SK-N-SH treated with all-trans-retinoic acid at 6 μM for 48 hours (cell line): ENCODE measurements at regions not wholly inside any gene's neighbourhood (a gene's known extent, or its start where the extent isn't known, plus 50 kb on each side); places are given as distances from the start of the nearest gene placed in this dataset.
"Not testable (repeated sequence)": the region's sequence is repeated elsewhere in the genome, so short reads cannot be mapped to it uniquely, and the experiment has no call there.

Experiments
- ATAC-seq: fragments of 200-7000 bp; cut with Tn5 transposase; 3 replicates; pipeline ENCODE4 v1.9.1; 2020; ENCODE audit warnings: mild to moderate bottlenecking, moderate library complexity
- ARNTL ChIP-seq: fragments of 450-650 bp; formaldehyde crosslinking; IDR thresholded peaks from 2 replicates; pipeline ENCODE4 v1.5.0; 2020; ENCODE audit warnings: low read depth, mild to moderate bottlenecking, moderate library complexity, borderline replicate concordance
- BACH2 ChIP-seq: fragments of 250-450 bp; sonication (Bioruptor Pico); IDR thresholded peaks from 2 replicates; pipeline ENCODE4 v1.9.0; 2021; ENCODE audit warnings: mild to moderate bottlenecking, borderline replicate concordance
- CREB5 ChIP-seq: fragments of 250-450 bp; sonication (Bioruptor Pico); IDR thresholded peaks from 2 replicates; pipeline ENCODE4 v1.5.1; 2020; ENCODE audit warnings: low read depth, mild to moderate bottlenecking, moderate library complexity
- CSDC2 ChIP-seq: fragments of 250-450 bp; sonication (Bioruptor Pico); IDR thresholded peaks from 2 replicates; pipeline ENCODE4 v1.5.0; 2020; ENCODE audit warnings: mild to moderate bottlenecking, moderate library complexity
- ESRRG ChIP-seq: fragments of 250-450 bp; sonication (Bioruptor Pico); IDR thresholded peaks from 2 replicates; pipeline ENCODE4 v1.6.1; 2021; ENCODE audit warnings: mild to moderate bottlenecking
- GLIS3 ChIP-seq: fragments of 250-450 bp; sonication (Bioruptor Pico); IDR thresholded peaks from 2 replicates; pipeline ENCODE4 v1.5.0; 2020; ENCODE audit warnings: mild to moderate bottlenecking, moderate library complexity
- OSR1 ChIP-seq: fragments of 250-450 bp; sonication (Bioruptor Pico); IDR thresholded peaks from 2 replicates; pipeline ENCODE4 v1.8.0; 2022; ENCODE audit warnings: moderate library complexity, mild to moderate bottlenecking, inconsistent platforms
- PATZ1 ChIP-seq: fragments of 250-450 bp; sonication (Bioruptor Pico); IDR thresholded peaks from 2 replicates; pipeline ENCODE4 v1.8.0; 2020; ENCODE audit warnings: mild to moderate bottlenecking, moderate library complexity, borderline replicate concordance
- POU6F1 ChIP-seq: fragments of 250-450 bp; sonication (Bioruptor Pico); IDR thresholded peaks from 2 replicates; pipeline ENCODE4 v1.8.0; 2021; ENCODE audit warnings: low read depth, mild to moderate bottlenecking, moderate library complexity, borderline replicate concordance
- PPARA ChIP-seq: fragments of 250-450 bp; sonication (Bioruptor Pico); IDR thresholded peaks from 2 replicates; pipeline ENCODE4 v1.5.0; 2020; ENCODE audit warnings: mild to moderate bottlenecking, borderline replicate concordance
- RARB ChIP-seq: fragments of 250-450 bp; sonication (Bioruptor Pico); IDR thresholded peaks from 2 replicates; pipeline ENCODE4 v1.8.0; 2021; ENCODE audit warnings: mild to moderate bottlenecking, moderate library complexity
- SNAI2 ChIP-seq: fragments of 250-450 bp; sonication (Bioruptor Pico); IDR thresholded peaks from 2 replicates; pipeline ENCODE4 v1.5.0; 2020; ENCODE audit warnings: mild to moderate bottlenecking, moderate library complexity
- TCF4 ChIP-seq: fragments of 250-450 bp; sonication (Bioruptor Pico); IDR thresholded peaks from 2 replicates; pipeline ENCODE4 v1.8.0; 2021; ENCODE audit warnings: mild to moderate bottlenecking, moderate library complexity, borderline replicate concordance
- TOX ChIP-seq: fragments of 250-450 bp; sonication (Bioruptor Pico); IDR thresholded peaks from 2 replicates; pipeline ENCODE4 v1.8.0; 2021; ENCODE audit warnings: mild to moderate bottlenecking, moderate library complexity, borderline replicate concordance
- ZC3H10 ChIP-seq: fragments of 250-450 bp; sonication (Bioruptor Pico); IDR thresholded peaks from 2 replicates; pipeline ENCODE4 v1.5.1; 2021; ENCODE audit warnings: mild to moderate bottlenecking, moderate library complexity
- ZFP3 ChIP-seq: fragments of 250-450 bp; sonication (Bioruptor Pico); IDR thresholded peaks from 2 replicates; pipeline ENCODE4 v1.5.0; 2020; ENCODE audit warnings: mild to moderate bottlenecking, moderate library complexity
- ZFP30 ChIP-seq: fragments of 450-650 bp; formaldehyde crosslinking; IDR thresholded peaks from 2 replicates; pipeline ENCODE4 v1.5.0; 2022; ENCODE audit warnings: mild to moderate bottlenecking, moderate library complexity
- ZNF565 ChIP-seq: fragments of 450-650 bp; formaldehyde crosslinking; conservative IDR thresholded peaks from 2 replicates; pipeline ENCODE4 v1.5.0; 2020; ENCODE audit warnings: low read depth, mild to moderate bottlenecking, moderate library complexity
- ZNF70 ChIP-seq: fragments of 450-650 bp; formaldehyde crosslinking; IDR thresholded peaks from 2 replicates; pipeline ENCODE4 v1.5.0; 2020; ENCODE audit warnings: mild to moderate bottlenecking, moderate library complexity
- TF ChIP-seq, protein P1 (sequence below): fragments of 250-450 bp; sonication (Bioruptor Pico); IDR thresholded peaks from 2 replicates; pipeline ENCODE4 v1.5.0; 2020; ENCODE audit warnings: mild to moderate bottlenecking, moderate library complexity

DNA sequence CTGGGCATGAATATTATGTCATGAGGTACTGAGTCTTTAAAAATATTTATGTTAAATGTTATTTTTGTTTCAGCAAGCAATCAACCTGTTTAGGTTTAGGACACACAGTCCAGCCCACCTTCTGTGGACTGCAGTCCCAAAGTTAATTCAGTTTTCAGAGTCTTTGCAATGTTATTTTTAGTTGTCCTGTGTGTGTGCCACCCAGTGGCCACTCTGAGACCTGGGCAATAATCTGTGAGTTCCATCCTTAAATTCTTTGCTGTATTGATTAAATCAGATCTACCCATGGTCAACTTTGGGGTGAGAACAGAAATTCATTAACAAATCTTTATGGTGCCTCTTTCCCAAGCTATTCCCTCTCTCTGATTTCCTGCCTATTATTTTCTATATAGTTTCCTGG is 415.1 kb downstream of the CCSER2 start:
- TF ChIP-seq ZNF565 (CRISPR knock-in tag) (no peak), PATZ1 (CRISPR knock-in tag) (no peak), TCF4 (CRISPR knock-in tag) (no peak), CREB5 (CRISPR knock-in tag) (no peak), ZFP3 (CRISPR knock-in tag) (no peak), ZFP30 (CRISPR knock-in tag) (no peak), GLIS3 (no peak), BACH2 (no peak), ZNF70 (CRISPR knock-in tag) (no peak), POU6F1 (CRISPR knock-in tag) (no peak), OSR1 (CRISPR knock-in tag) (no peak), ESRRG (no peak)
- TF ChIP-seq, protein P1, sequence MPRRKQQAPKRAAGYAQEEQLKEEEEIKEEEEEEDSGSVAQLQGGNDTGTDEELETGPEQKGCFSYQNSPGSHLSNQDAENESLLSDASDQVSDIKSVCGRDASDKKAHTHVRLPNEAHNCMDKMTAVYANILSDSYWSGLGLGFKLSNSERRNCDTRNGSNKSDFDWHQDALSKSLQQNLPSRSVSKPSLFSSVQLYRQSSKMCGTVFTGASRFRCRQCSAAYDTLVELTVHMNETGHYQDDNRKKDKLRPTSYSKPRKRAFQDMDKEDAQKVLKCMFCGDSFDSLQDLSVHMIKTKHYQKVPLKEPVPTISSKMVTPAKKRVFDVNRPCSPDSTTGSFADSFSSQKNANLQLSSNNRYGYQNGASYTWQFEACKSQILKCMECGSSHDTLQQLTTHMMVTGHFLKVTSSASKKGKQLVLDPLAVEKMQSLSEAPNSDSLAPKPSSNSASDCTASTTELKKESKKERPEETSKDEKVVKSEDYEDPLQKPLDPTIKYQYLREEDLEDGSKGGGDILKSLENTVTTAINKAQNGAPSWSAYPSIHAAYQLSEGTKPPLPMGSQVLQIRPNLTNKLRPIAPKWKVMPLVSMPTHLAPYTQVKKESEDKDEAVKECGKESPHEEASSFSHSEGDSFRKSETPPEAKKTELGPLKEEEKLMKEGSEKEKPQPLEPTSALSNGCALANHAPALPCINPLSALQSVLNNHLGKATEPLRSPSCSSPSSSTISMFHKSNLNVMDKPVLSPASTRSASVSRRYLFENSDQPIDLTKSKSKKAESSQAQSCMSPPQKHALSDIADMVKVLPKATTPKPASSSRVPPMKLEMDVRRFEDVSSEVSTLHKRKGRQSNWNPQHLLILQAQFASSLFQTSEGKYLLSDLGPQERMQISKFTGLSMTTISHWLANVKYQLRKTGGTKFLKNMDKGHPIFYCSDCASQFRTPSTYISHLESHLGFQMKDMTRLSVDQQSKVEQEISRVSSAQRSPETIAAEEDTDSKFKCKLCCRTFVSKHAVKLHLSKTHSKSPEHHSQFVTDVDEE (CRISPR knock-in tag), result no peak
- TF ChIP-seq, all 23 proteins: peak for 0
- ATAC-seq, result no peak

DNA sequence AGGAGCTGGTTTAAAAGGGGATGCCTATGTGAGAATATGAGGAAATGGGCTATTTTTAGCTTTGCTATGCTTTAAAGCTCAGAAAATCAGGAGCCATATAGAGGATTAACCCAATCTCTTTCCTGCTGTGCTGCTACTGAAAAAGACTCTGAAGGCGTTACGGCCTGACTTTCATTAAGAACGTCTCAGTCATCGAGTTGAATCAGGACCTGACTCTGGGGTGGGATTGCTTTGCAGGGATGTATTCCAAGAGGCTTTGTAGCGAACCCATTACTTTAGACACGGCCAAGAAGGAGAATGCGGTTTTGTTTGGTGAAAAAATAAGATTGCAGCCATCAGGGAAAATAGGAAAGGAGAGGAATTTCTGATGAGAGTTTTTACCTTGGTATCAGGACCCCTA is 426.9 kb downstream of the CCSER2 start:
- ATAC-seq, result no peak
- no peak for TF ChIP-seq ZNF70 (CRISPR knock-in tag)
- TF ChIP-seq, protein P1 (CRISPR knock-in tag), result no peak
- TF ChIP-seq CSDC2, result no peak
- no peak for TF ChIP-seq CREB5 (CRISPR knock-in tag)
- TF ChIP-seq GLIS3, result no peak
- no peak for TF ChIP-seq SNAI2 (CRISPR knock-in tag)
- TF ChIP-seq POU6F1 (CRISPR knock-in tag), result no peak
- no peak for TF ChIP-seq TCF4 (CRISPR knock-in tag)
- TF ChIP-seq OSR1 (CRISPR knock-in tag), result no peak
- TF ChIP-seq ZFP30 (CRISPR knock-in tag), result no peak
- TF ChIP-seq ARNTL (CRISPR knock-in tag), result no peak
- no peak for TF ChIP-seq ZC3H10
- TF ChIP-seq BACH2, result no peak
- no peak for TF ChIP-seq RARB (CRISPR knock-in tag)
- no peak for TF ChIP-seq ESRRG
- TF ChIP-seq TOX (CRISPR knock-in tag), result no peak
- TF ChIP-seq ZFP3 (CRISPR knock-in tag), result no peak
- TF ChIP-seq PPARA (CRISPR knock-in tag), result no peak
- TF ChIP-seq PATZ1 (CRISPR knock-in tag), result no peak
- no peak for TF ChIP-seq ZNF565 (CRISPR knock-in tag)

DNA sequence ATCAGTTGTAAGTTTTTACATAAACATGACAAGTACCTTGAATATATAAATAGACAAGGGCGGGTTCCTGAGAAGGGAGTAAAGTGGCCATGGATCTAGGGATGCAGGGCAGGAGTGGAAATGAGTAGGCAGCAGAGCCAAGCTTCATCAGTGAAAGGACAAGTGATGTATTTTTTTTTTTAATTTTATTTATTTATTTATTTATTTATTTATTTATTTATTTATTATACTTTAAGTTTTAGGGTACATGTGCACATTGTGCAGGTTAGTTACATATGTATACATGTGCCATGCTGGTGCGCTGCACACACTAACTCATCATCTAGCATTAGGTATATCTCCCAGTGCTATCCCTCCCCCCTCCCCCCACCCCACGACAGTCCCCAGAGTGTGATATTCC is 428.3 kb downstream of the CCSER2 start:
- not testable (repeated sequence) for ATAC-seq

DNA sequence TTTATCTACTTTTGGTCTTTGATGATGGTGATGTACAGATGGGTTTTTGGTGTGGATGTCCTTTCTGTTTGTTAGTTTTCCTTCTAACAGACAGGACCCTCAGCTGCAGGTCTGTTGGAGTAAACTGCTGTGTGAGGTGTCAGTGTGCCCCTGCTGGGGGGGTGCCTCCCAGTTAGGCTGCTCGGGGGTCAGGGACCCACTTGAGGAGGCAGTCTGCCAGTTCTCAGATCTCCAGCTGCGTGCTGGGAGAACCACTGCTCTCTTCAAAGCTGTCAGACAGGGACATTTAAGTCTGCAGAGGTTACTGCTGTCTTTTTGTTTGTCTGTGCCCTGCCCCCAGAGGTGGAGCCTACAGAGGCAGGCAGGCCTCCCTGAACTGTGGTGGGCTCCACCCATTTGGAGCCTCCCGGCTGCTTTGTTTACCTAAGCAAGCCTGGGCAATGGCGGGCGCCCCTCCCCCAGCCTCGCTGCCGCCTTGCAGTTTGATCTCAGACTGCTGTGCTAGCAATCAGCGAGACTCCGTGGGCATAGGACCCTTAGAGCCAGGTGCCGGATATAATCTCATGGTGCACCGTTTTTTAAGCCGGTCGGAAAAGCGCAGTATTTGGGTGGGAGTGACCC is 433.7 kb downstream of the CCSER2 start:
- ATAC-seq, result not testable (repeated sequence)
